ENCODE measurements at regions not wholly inside any gene's neighbourhood (a gene's known extent, or its start where the extent isn't known, plus 50 kb on each side); places are given as distances from the start of the nearest gene placed in this dataset.

DNA sequence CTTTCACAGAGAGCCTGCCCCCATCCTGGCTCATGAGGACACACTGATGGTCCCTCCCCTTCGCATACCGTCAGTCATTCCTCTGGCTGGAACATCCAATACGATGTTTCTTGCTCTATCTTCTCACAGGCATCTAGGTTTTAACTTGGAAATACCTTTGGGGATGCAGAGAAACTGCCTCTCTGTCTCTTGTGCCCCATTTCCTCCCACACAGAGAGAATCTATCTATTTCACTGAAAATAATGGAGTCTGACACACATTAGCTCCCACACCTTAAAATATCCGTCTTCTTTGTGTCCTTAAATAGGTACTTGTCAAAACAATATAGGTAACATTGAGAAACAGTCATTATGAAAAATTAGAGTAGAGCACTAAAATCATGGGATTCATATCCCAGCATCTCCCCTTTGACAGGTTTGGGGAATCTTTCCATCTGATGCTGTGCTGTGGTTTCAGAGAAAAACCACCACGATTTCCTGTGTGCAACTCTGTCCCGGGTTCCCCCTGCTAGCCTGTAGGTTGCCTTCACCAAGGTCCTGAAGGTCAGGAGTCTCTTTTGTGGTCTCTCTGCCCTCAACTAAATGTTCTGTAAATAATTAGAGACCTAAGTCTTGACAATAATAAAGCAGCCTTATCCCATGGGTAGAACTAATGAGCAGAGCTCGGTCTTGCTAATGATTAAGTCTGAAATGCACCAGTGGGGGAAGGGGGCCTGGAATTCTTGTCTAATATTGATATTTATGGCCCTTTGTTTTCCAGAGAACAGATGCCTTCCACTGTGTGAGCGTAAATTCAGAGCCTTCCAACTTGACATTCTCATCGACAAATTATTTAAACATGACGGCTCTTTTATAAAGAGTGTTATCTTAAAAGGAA, 371.0 kb downstream of the ICE1 start:
- POLR2A ChIA-PET, result no interaction called here
- Mint-ChIP-seq H3K36me3 (no peaks in the 10 kb centered on the region), H3K27me3 (ENCODE audit: low read depth) (no peaks in the 10 kb centered on the region; the same call in 1 of the 2 replicates), H3K9me3 (no peaks in the 10 kb centered on the region), H3K27ac (no peak overlapping the region), H3K4me3 (no peak overlapping the region), H3K4me1 (peaks cover 7% of the 10 kb centered on the region)
- ATAC-seq (no peak), DNase-seq (ENCODE audit: low spot score) (no peak)
- no peak for TF ChIP-seq USF1 (CRISPR knock-in tag; IDR thresholded peaks at IDR 0.05)
- TF ChIP-seq TEAD4 (CRISPR knock-in tag; IDR thresholded peaks at IDR 0.05), result no peak
- TF ChIP-seq CREB1 (CRISPR knock-in tag; IDR thresholded peaks at IDR 0.05), result no peak
- CTCF ChIA-PET, result no interaction called here

GRCh38 chr5:5792106-5792505, 369.6 kb downstream of the ICE1 start:
- TF ChIP-seq ZNF317 (CRISPR knock-in tag; IDR thresholded peaks at IDR 0.05; ENCODE audit: borderline replicate concordance, low read depth), result no peak
- no peak for TF ChIP-seq GTF2I (CRISPR knock-in tag; conservative IDR thresholded peaks at IDR 0.05)
- TF ChIP-seq USF2 (CRISPR knock-in tag; IDR thresholded peaks at IDR 0.05), result no peak
- TF ChIP-seq TP53 (CRISPR knock-in tag; IDR thresholded peaks at IDR 0.05), result no peak
- TF ChIP-seq HMGA2 (CRISPR knock-in tag; IDR thresholded peaks at IDR 0.05), result no peak
- TF ChIP-seq ZNF396 (CRISPR knock-in tag; IDR thresholded peaks at IDR 0.05; ENCODE audit: borderline replicate concordance), result no peak
- TF ChIP-seq OVOL2 (CRISPR knock-in tag; IDR thresholded peaks at IDR 0.05; ENCODE audit: borderline replicate concordance), result no peak
- no peak for TF ChIP-seq ATF3 (CRISPR knock-in tag; conservative IDR thresholded peaks at IDR 0.05)
- no peak for TF ChIP-seq ZNF281 (CRISPR knock-in tag; IDR thresholded peaks at IDR 0.05)
- TF ChIP-seq KAT7 (CRISPR knock-in tag; IDR thresholded peaks at IDR 0.05; ENCODE audit: borderline replicate concordance), result no peak
- TF ChIP-seq, protein P1, sequence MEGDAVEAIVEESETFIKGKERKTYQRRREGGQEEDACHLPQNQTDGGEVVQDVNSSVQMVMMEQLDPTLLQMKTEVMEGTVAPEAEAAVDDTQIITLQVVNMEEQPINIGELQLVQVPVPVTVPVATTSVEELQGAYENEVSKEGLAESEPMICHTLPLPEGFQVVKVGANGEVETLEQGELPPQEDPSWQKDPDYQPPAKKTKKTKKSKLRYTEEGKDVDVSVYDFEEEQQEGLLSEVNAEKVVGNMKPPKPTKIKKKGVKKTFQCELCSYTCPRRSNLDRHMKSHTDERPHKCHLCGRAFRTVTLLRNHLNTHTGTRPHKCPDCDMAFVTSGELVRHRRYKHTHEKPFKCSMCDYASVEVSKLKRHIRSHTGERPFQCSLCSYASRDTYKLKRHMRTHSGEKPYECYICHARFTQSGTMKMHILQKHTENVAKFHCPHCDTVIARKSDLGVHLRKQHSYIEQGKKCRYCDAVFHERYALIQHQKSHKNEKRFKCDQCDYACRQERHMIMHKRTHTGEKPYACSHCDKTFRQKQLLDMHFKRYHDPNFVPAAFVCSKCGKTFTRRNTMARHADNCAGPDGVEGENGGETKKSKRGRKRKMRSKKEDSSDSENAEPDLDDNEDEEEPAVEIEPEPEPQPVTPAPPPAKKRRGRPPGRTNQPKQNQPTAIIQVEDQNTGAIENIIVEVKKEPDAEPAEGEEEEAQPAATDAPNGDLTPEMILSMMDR (IDR thresholded peaks at IDR 0.05), result no peak
- no peak for TF ChIP-seq GABPB1 (CRISPR knock-in tag; IDR thresholded peaks at IDR 0.05)
- TF ChIP-seq NR2C2 (CRISPR knock-in tag; IDR thresholded peaks at IDR 0.05), result no peak
- TF ChIP-seq FOXP4 (CRISPR knock-in tag; IDR thresholded peaks at IDR 0.05), result no peak
- TF ChIP-seq ELF4 (CRISPR knock-in tag; IDR thresholded peaks at IDR 0.05; ENCODE audit: low read depth), result no peak
- no peaks in the 10 kb centered on the region; the same call in 1 of the 2 replicates for H3K27me3 Mint-ChIP-seq (ENCODE audit: low read depth)
- POLR2A ChIA-PET, result no interaction called here
- H3K4me1 Mint-ChIP-seq, result peaks cover 14% of the 10 kb centered on the region
- peaks cover 7% of the 10 kb centered on the region for H3K36me3 Mint-ChIP-seq
- CTCF ChIA-PET, result interaction anchor here (1.1 kb wide), 1 partner anchor 95 kb away, joined by 3 read pairs; no protein-coding TSS in a partner anchor
- H3K4me3 Mint-ChIP-seq, result no peak overlapping the region
- no peak for ATAC-seq
- no peak for DNase-seq (ENCODE audit: low spot score)
- H3K9me3 Mint-ChIP-seq, result peaks cover 10% of the 10 kb centered on the region
- no peak overlapping the region for H3K27ac Mint-ChIP-seq
